Nephron (organoid): ENCODE measurements at regions not wholly inside any gene's neighbourhood (a gene's known extent, or its start where the extent isn't known, plus 50 kb on each side); places are given as distances from the start of the nearest gene placed in this dataset.

Source experiments
- H3K27ac Mint-ChIP-seq, 3 experiments: 2 replicates each; pipeline ENCODE4 v1.8.0; 2020; ENCODE audit warnings: mixed read lengths in 3 of 3, mild to moderate bottlenecking in 2 of 3, moderate library complexity in 1 of 3
- H3K27me3 Mint-ChIP-seq: 2 replicates; pipeline ENCODE4 v1.8.0; 2021; ENCODE audit warnings: low read depth, mild to moderate bottlenecking, moderate library complexity, mixed read lengths
- H3K36me3 Mint-ChIP-seq: 2 replicates; pipeline ENCODE4 v1.8.0; 2020; ENCODE audit warnings: low read depth, mixed read lengths
- H3K4me1 Mint-ChIP-seq: 2 replicates; pipeline ENCODE4 v1.8.0; 2020; ENCODE audit warnings: mixed read lengths
- H3K4me3 Mint-ChIP-seq, 3 experiments: 2 replicates each; pipeline ENCODE4 v1.8.0; 2020; ENCODE audit warnings: mild to moderate bottlenecking in 3 of 3, mixed read lengths in 3 of 3, moderate library complexity in 2 of 3
- H3K9me3 Mint-ChIP-seq: 2 replicates; pipeline ENCODE4 v1.8.0; 2020; ENCODE audit warnings: mixed read lengths
- TF ChIP-seq, protein P1 (sequence below), 3 experiments: fragments of 200-600 bp; sonication (generic); IDR thresholded peaks; one replicate each; pipeline ENCODE4 v1.5.0; 2021; ENCODE audit warnings: antibody characterized with exemption in 3 of 3; ENCODE audit not compliant: unreplicated experiment in 3 of 3

- Mint-ChIP-seq H3K27ac (no peak overlapping the region), H3K27me3 (no peaks in the 10 kb centered on the region), H3K4me1 (peaks cover 5% of the 10 kb centered on the region), H3K4me3 (no peak overlapping the region), H3K9me3 (peaks cover 46% of the 10 kb centered on the region), H3K36me3 (peaks cover 12% of the 10 kb centered on the region)
- TF ChIP-seq, protein P1, sequence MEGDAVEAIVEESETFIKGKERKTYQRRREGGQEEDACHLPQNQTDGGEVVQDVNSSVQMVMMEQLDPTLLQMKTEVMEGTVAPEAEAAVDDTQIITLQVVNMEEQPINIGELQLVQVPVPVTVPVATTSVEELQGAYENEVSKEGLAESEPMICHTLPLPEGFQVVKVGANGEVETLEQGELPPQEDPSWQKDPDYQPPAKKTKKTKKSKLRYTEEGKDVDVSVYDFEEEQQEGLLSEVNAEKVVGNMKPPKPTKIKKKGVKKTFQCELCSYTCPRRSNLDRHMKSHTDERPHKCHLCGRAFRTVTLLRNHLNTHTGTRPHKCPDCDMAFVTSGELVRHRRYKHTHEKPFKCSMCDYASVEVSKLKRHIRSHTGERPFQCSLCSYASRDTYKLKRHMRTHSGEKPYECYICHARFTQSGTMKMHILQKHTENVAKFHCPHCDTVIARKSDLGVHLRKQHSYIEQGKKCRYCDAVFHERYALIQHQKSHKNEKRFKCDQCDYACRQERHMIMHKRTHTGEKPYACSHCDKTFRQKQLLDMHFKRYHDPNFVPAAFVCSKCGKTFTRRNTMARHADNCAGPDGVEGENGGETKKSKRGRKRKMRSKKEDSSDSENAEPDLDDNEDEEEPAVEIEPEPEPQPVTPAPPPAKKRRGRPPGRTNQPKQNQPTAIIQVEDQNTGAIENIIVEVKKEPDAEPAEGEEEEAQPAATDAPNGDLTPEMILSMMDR (IDR thresholded peaks at IDR 0.05; ENCODE audit: unreplicated experiment in 3 of 3): no peak
These were observed 105.1 kb downstream of the BCL2L11 start for GRCh38 chr2:111225856-111226255.

DNA sequence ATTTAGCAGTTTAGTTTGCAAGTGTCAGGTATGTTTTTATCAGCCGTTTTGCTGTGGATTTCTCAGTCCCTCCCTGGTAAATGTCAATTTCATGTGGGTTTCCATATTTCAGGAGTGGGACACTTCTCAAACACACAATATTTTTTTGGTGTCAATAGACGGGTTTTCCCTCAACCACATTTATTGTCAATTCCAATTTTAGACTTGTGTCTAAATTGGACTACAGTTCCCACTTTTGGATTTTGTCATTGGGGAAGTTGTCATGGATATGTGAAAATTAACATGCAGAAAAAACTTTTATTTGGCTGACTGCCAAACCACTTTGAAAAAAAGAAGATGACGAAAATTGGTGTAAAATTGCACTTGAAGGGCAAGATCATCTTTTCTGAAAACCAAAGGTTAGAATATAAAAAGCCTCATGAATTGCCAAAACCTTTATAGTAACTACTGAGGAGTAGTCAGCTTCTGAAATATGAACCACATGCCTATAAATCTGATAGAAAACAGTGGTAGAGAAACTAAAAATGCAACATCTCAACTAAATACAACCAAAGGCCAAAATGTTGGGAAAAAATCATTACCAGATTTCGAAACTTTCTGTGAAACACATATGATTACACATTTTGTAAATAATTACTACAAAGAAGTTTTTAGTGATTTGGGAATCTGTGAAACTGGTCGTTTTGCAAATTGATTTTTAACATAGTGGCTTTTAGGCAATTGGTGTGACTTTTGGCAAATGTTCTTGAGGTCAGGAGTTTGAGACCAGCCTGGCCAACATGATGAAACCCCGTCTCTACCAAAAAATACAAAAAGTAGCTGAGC is 106.4 kb downstream of the BCL2L11 start:
- no peak overlapping the region for H3K4me3 Mint-ChIP-seq
- peaks cover 15% of the 10 kb centered on the region for H3K36me3 Mint-ChIP-seq
- peaks cover 5% of the 10 kb centered on the region for H3K4me1 Mint-ChIP-seq
- H3K27ac Mint-ChIP-seq: no peak overlapping the region
- no peaks in the 10 kb centered on the region for H3K27me3 Mint-ChIP-seq
- H3K9me3 Mint-ChIP-seq: peaks cover 59% of the 10 kb centered on the region
- TF ChIP-seq, protein P1 (IDR thresholded peaks at IDR 0.05; ENCODE audit: unreplicated experiment in 3 of 3): no peak

DNA sequence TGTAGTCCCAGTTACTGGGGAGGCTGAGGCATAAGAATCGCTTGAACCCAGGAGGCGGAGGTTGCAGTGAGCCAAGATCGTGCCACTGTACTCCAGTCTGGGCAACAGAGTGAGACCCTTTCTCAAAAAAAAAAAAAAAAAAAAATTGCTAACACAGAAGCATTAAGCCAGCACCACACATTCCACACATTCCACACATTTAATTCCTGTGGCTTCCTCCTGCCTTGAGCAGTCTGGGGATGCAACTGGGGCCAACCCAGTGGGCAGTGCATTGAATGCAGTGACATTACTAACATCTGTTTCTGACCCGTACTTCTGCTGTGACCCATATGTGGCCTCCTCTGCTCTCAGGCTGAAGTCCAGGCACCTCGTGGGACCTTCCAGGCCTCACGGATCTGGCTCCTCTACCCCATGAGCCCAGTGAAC is 107.0 kb downstream of the BCL2L11 start:
- Mint-ChIP-seq H3K4me3 (no peak overlapping the region), H3K27ac (no peak overlapping the region), H3K27me3 (no peaks in the 10 kb centered on the region), H3K4me1 (peaks cover 5% of the 10 kb centered on the region), H3K36me3 (peaks cover 14% of the 10 kb centered on the region), H3K9me3 (peaks cover 55% of the 10 kb centered on the region)
- TF ChIP-seq, protein P1 (IDR thresholded peaks at IDR 0.05; ENCODE audit: unreplicated experiment in 3 of 3): no peak

- Mint-ChIP-seq H3K27me3 (no peaks in the 10 kb centered on the region), H3K36me3 (peaks cover 9% of the 10 kb centered on the region), H3K4me1 (peaks cover 14% of the 10 kb centered on the region), H3K4me3 (no peak overlapping the region), H3K9me3 (peaks cover 51% of the 10 kb centered on the region), H3K27ac (no peak overlapping the region)
- TF ChIP-seq, protein P1 (IDR thresholded peaks at IDR 0.05; ENCODE audit: unreplicated experiment in 3 of 3): no peak
These were observed 111.0 kb downstream of the BCL2L11 start for GRCh38 chr2:111231532-111232252.

DNA sequence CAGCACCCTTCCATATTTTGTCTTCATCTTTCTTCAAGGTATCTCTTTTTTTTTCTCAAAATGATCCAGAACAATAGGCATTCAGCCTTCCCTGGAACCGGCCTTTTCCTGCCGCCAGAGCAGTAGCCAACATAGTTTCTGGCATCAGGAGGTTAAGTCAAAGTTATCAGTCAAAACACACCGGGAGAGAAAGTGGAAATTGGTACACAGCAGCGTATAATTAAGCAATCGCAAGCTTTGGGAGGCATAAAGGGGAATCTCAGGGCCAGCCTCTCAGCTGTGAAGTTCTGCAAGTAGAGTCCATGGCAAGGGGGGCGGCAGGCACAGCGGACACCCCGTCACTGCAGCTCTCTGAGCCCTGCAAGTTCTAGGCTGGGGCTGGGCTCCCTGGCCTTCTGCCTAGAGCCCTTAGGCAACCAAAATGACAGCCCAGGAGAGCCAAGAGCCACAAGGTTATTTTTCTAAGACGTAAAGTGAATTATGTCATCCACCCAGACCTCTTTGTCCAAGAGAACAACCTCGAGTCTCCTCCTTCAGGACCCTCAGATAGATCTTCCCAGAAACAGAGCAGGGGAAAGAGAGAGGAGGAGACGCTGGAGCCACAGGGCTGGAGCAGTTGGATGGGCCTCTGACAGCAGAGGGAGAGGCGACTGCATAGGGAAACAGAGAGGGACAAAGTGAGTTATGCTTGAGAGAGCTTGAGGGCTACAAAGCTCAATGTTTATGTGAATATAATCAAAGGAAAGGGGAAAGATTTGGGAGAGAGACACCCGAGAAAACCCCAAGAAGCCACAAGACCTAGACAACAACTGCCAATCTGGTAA is 114.7 kb downstream of the BCL2L11 start:
- Mint-ChIP-seq H3K36me3 (peaks cover 4% of the 10 kb centered on the region), H3K27me3 (peaks cover 6% of the 10 kb centered on the region), H3K27ac (peak overlapping the region; percentile 5 to 64 (median 24)), H3K9me3 (peaks cover 30% of the 10 kb centered on the region), H3K4me1 (peaks cover 9% of the 10 kb centered on the region), H3K4me3 (no peak overlapping the region)
- TF ChIP-seq, protein P1 (IDR thresholded peaks at IDR 0.05; ENCODE audit: unreplicated experiment in 3 of 3): no peak
